ENCODE measurements at regions not wholly inside any gene's neighbourhood (a gene's known extent, or its start where the extent isn't known, plus 50 kb on each side); places are given as distances from the start of the nearest gene placed in this dataset.

- TF ChIP-seq, protein P1, sequence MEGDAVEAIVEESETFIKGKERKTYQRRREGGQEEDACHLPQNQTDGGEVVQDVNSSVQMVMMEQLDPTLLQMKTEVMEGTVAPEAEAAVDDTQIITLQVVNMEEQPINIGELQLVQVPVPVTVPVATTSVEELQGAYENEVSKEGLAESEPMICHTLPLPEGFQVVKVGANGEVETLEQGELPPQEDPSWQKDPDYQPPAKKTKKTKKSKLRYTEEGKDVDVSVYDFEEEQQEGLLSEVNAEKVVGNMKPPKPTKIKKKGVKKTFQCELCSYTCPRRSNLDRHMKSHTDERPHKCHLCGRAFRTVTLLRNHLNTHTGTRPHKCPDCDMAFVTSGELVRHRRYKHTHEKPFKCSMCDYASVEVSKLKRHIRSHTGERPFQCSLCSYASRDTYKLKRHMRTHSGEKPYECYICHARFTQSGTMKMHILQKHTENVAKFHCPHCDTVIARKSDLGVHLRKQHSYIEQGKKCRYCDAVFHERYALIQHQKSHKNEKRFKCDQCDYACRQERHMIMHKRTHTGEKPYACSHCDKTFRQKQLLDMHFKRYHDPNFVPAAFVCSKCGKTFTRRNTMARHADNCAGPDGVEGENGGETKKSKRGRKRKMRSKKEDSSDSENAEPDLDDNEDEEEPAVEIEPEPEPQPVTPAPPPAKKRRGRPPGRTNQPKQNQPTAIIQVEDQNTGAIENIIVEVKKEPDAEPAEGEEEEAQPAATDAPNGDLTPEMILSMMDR (IDR thresholded peaks at IDR 0.05; ENCODE audit: low read depth, low read length) = no peak
- TF ChIP-seq MAX (IDR thresholded peaks at IDR 0.05; ENCODE audit: low read depth, low read length) = no peak
These were observed 347.8 kb upstream of the CNR1 start for GRCh38 chr6:88513920-88514319.
